Bone marrow (tissue), 2 donors: ENCODE measurements at regions not wholly inside any gene's neighbourhood (a gene's known extent, or its start where the extent isn't known, plus 50 kb on each side); places are given as distances from the start of the nearest gene placed in this dataset.
"Not testable (repeated sequence)": the region's sequence is repeated elsewhere in the genome, so short reads cannot be mapped to it uniquely, and the experiment has no call there.

Source experiments
- DNase-seq, 2 donors: peaks; one replicate each; lab custom pipeline; 2025; lab: John Stamatoyannopoulos, UW

GRCh38 chr9:108411632-108412031 is 444.2 kb downstream of the ACTL7B start:
- no peak for DNase-seq

GRCh38 chr9:108410161-108410560 is 445.6 kb downstream of the ACTL7B start:
- no peak for DNase-seq

- no peak for DNase-seq
These were observed 455.5 kb downstream of the ACTL7B start for GRCh38 chr9:108400297-108400696.

GRCh38 chr9:108399851-108400250 is 455.9 kb downstream of the ACTL7B start:
- DNase-seq, result no peak

GRCh38 chr9:108397286-108397685 is 458.5 kb downstream of the ACTL7B start:
- no peak for DNase-seq

DNA sequence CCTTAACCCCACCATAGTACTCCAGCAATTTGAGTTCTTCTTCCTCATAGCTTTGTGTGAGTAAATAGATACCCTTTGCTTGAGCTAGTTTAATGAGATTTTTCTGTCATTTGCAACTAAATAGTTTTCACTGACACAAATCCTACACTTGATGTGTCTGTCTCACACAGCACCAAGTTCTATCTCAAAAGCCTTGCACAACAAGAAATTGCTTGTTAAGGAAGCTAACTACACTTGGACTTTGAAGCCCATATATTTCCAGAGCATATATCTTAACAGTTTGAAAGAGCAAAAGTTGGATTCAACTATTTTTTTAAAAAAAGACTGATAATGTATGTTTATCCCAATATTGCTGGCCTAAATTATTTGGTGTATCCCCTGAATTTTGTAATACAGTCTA is 459.2 kb downstream of the ACTL7B start:
- DNase-seq, result no peak

GRCh38 chr9:108396193-108396592 is 459.6 kb downstream of the ACTL7B start:
- DNase-seq, result no peak

DNA sequence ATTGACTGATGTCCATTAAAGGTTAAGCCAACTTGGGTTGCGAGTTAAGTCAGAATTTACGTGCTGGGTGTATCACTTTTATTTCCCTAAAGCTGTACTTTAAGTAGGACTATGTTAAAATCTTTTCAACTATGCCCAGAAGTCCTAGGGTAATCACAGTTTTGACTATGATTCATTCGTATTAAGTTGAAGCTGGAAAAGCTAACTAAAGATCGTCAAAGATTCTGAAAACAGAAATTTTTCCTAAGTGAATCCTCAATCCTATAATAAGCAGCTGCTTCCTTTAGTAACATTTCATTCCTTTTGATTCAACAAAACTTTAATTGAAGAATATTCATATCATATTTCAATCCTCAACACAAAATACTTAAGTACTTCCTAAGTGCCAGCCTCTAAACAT is 460.4 kb downstream of the ACTL7B start:
- no peak for DNase-seq

DNA sequence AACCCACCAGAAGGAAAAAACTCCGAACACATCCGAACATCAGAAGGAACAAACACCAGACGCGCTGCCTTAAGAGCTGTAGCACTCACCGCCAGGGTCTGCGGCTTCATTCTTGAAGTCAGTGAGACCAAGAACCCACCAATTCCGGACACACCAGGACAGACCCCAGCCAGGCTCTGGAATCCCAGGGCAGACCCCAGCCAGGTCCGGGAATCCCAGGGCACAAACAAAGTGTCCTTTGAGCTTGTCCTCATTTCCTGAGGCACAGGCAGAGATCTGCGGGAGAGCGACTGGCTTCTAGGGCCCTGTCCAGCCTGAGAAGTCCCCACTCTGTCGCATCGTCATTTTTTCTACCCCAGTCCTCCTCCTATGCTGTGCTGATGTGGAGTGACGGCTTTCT is 461.1 kb downstream of the ACTL7B start:
- no peak for DNase-seq

GRCh38 chr9:108393481-108394001 is 462.2 kb downstream of the ACTL7B start:
- DNase-seq, result not testable (repeated sequence)

- DNase-seq, result no peak
These were observed 462.9 kb downstream of the ACTL7B start for GRCh38 chr9:108392877-108393276.

DNA sequence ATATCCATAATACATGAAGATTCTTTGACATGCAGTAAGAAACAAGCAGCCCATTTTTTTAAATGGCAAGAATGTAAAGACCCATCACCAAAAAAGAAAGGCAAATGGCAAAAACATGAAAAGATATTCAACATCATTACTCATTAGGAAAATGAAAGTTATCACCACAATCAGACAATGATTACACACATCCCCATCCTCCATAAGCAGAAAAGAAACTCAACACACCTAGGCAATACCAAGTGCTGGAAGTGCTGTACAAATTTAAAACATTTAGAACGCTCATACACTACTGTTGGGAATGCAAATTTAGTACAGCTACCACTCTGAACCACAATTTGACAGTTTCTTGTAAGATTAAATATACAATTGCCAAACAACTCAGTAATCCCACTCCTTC is 466.7 kb downstream of the ACTL7B start:
- DNase-seq, result no peak

DNA sequence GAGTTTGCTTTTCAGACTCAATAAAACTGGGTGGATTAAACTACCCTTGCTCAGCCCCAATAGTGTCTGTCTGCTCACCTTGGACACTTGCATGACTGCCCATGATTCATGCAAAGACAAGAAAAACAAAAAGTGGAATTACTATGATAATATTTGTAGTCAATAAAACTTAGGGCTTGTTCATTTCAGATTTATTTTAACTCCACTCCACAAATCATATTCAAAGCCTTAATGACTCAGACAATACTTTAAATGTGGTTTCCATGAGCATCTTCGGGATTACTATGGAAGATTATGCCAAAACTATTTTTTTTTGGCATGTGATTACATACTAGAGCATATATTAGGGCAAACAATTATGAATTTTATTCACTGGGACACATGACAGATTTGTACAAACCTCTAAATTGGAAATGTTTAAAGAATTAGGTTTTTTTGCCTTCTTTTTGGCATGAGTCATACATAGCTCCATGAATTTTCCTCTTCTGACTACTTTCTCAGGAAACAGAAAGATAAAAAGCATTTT is 468.9 kb downstream of the ACTL7B start:
- no peak for DNase-seq

DNA sequence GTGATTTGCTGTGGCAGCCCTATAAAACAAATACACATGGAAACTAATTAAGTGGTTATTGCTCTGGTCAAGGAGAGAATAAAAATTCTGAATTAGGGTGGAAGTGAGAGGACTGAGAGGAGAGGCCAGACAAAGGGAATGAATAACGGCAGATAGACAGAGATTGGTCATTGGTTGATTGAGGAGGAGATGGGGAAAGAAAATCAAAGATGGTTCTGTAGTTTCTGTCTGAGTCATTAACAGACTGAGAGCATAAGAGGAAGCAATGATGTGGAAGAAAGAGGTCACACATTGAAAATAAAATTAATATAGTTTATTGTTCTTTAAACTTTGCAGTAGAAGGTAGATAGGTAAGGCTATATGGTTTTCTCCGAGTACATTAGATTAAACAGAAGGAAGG is 469.8 kb downstream of the ACTL7B start:
- no peak for DNase-seq

DNA sequence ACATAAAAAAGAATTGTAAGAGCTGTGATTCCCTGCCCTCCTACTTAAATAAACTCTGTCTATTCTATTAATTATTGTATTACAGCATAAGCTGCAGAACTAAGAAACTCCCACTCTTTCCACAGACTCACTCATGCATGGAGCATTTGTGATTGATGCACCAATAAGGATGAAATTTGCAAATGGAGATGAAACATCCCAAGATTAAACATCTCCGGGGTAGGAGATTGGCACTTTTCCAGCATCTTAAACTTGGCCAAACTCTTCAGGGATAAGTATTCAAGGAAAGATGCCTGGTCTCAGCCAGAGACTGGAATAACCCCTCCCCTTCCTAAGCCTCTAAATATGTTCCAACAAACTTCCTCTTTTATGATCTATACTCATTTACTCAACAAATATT is 472.0 kb downstream of the ACTL7B start:
- DNase-seq, result no peak

- DNase-seq, result no peak
These were observed 473.5 kb downstream of the ACTL7B start for GRCh38 chr9:108382310-108382709.

DNA sequence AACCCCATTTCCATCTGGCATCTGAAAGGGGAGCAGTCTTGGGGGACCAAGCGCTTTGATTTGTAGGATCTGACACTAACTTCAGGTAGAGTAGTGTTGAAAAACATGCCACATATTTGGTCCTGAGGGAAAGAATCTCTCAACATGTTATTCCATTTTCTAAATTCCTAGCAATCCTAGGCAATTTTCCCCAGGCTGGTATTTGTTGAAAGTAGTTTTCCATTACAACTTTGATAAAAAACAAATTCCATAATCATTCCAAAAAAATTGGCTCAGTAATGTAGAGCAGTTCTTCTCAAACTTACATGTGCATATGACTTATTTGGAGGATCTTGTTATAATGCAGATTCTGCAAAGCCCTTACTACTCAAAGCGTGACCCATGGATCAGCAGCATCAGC is 477.9 kb downstream of the ACTL7B start:
- no peak for DNase-seq

GRCh38 chr9:108377382-108377781 is 478.4 kb downstream of the ACTL7B start:
- DNase-seq, result no peak

- DNase-seq, result no peak
These were observed 479.6 kb downstream of the ACTL7B start for GRCh38 chr9:108376140-108376539.

GRCh38 chr9:108374626-108375025 is 481.2 kb downstream of the ACTL7B start:
- no peak for DNase-seq

- no peak for DNase-seq
These were observed 488.6 kb downstream of the ACTL7B start for GRCh38 chr9:108367188-108367587.

DNA sequence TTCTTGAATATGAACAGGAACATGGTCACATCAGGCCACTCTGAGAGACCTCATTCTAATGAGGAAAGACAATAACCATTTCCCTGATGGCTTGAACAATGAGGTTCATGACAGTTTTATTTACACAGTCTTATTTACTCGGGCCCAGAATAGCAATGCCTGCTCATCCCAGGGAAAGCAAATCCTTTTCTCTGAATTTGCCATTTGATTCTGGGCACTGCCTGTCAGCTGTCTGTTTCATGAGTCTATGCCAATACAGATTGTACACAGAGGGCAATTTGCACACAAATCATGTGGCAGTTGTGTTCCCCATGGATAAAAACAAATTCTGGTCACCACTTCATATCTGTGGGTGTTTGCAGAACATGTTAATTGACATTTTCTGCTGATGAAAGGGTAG is 492.5 kb downstream of the ACTL7B start:
- no peak for DNase-seq

GRCh38 chr9:108360304-108360703 is 495.5 kb downstream of the ACTL7B start:
- DNase-seq, result no peak

DNA sequence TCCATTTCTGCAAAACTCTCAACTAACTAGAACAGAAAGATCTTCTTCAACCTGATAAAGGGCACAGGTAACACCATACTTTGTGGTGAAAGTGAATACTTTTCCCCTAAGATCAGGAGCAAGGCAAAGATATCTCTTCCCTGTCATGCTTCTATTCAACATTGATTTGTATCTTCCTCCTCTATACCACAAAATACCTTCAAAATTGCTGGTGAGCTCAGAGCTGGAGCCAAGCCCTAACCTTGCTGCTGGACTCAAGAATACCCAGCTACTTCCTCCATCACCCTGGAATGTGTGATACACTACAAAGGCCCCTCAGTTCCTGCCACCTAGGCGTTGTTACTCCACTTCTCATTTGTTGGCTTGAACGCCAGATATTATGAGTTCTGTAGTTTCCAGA is 499.0 kb downstream of the ACTL7B start:
- no peak for DNase-seq

DNA sequence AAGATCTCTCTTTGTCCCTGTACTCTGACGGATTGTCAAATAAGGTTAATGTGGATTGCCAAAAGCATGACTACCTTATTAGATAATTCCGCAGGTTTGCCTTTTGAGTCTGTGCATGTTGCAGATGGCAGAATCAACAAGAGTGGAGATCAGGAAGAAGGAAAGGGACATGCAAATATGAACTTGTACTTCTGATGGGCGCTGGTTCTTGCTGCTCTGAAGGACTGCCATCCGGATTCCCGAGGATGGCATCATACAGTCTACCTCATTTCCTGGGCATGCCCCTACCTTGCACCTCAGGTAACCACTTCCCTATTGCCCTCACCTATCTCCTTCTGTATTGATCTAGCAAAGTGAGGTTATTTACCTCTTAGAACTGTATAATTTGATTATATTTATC is 504.2 kb downstream of the ACTL7B start:
- no peak for DNase-seq
